ENCODE measurements at regions not wholly inside any gene's neighbourhood (a gene's known extent, or its start where the extent isn't known, plus 50 kb on each side); places are given as distances from the start of the nearest gene placed in this dataset.
"Not testable (repeated sequence)": the region's sequence is repeated elsewhere in the genome, so short reads cannot be mapped to it uniquely, and the experiment has no call there.

GRCh38 chr16:17556276-17557052 lies 85.7 kb upstream of the XYLT1 start:
- no peaks in the 10 kb centered on the region for H3K36me3 ChIP-seq
- H3K27ac ChIP-seq = no peak overlapping the region
- WGBS, 3 donors = 20 to 26% (median 21%) methylated on average over 7 of the region's 7 CpGs
- H3K4me1 ChIP-seq (ENCODE audit: insufficient read depth) = no peaks in the 10 kb centered on the region
- H3K9me3 ChIP-seq = no peaks in the 10 kb centered on the region
- TF ChIP-seq EP300 (IDR thresholded peaks at IDR 0.05) (no peak), CTCF (IDR thresholded peaks at IDR 0.05) (no peak), POLR2A (IDR thresholded peaks at IDR 0.05) (no peak)
- no peak overlapping the region for H3K4me3 ChIP-seq
- no peaks in the 10 kb centered on the region for H3K27me3 ChIP-seq
- intact Hi-C loops (cut with DNase I) = loop anchor here in 1 of 4 donors (10.0 kb wide), 1 partner anchor 72 kb away; no protein-coding TSS in a partner anchor
- no peak for DNase-seq

GRCh38 chr16:17555176-17555575 lies 84.4 kb upstream of the XYLT1 start:
- no peaks in the 10 kb centered on the region for H3K9me3 ChIP-seq
- no peak overlapping the region for H3K4me3 ChIP-seq
- no peak overlapping the region for H3K27ac ChIP-seq
- TF ChIP-seq POLR2A (IDR thresholded peaks at IDR 0.05) (no peak), EP300 (IDR thresholded peaks at IDR 0.05) (no peak), CTCF (IDR thresholded peaks at IDR 0.05) (no peak)
- no peaks in the 10 kb centered on the region for H3K36me3 ChIP-seq
- intact Hi-C loops (cut with DNase I) = loop anchor here in 1 of 4 donors (10.0 kb wide), 1 partner anchor 70 kb away; no protein-coding TSS in a partner anchor
- WGBS, 3 donors = 61 to 67% (median 65%) methylated on average over 5 of the region's 5 CpGs
- no peaks in the 10 kb centered on the region for H3K27me3 ChIP-seq
- no peak for DNase-seq
- H3K4me1 ChIP-seq (ENCODE audit: insufficient read depth) = no peaks in the 10 kb centered on the region

- no peak for TF ChIP-seq EP300 (IDR thresholded peaks at IDR 0.05)
- TF ChIP-seq POLR2A (IDR thresholded peaks at IDR 0.05) = no peak
- no peak for TF ChIP-seq CTCF (IDR thresholded peaks at IDR 0.05)
- H3K9me3 ChIP-seq = no peaks in the 10 kb centered on the region
- WGBS, 3 donors = 80 to 92% (median 80%) methylated on average over 5 of the region's 5 CpGs
- H3K27ac ChIP-seq = no peak overlapping the region
- no peaks in the 10 kb centered on the region for H3K27me3 ChIP-seq
- DNase-seq = no peak
- H3K4me1 ChIP-seq (ENCODE audit: insufficient read depth) = no peaks in the 10 kb centered on the region
- no peaks in the 10 kb centered on the region for H3K36me3 ChIP-seq
- H3K4me3 ChIP-seq = no peak overlapping the region
- intact Hi-C loops (cut with DNase I) = loop anchor here in 1 of 4 donors (10.0 kb wide), 1 partner anchor 68 kb away; no protein-coding TSS in a partner anchor
These were observed 81.6 kb upstream of the XYLT1 start for GRCh38 chr16:17552351-17552750.

GRCh38 chr16:17551682-17552081 lies 80.9 kb upstream of the XYLT1 start:
- H3K9me3 ChIP-seq; H3K27me3 ChIP-seq; DNase-seq; H3K36me3 ChIP-seq; H3K4me1 ChIP-seq (ENCODE audit: insufficient read depth); H3K4me3 ChIP-seq; H3K27ac ChIP-seq: not testable (repeated sequence)
- intact Hi-C loops (cut with DNase I) = loop anchor here in 1 of 4 donors (10.0 kb wide), 1 partner anchor 67 kb away; no protein-coding TSS in a partner anchor
- 89 to 93% (median 91%) methylated on average over 6 of the region's 6 CpGs for WGBS, 3 donors

DNA sequence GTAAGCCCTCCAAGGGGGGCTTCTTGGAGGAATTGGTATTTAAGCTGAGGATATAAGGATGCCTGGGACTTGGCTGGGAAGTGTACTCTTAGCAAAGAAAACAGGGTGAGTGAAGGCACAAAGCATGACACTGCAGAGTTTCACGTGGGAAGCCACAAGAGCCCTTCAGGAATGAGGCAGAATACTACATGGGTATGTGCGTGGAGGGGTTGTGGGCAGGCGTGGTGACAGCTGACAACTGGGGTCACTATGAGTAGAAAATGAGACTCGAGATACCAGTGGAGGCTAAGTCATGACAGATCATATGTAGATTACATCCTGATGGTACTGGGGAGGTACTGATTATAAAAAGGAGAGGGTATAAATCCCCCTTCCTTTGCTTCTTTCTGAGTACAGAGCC lies 78.1 kb upstream of the XYLT1 start:
- Histone ChIP-seq H3K4me1 (ENCODE audit: insufficient read depth) (no peaks in the 10 kb centered on the region), H3K27me3 (no peaks in the 10 kb centered on the region), H3K36me3 (no peaks in the 10 kb centered on the region), H3K4me3 (no peak overlapping the region), H3K9me3 (no peaks in the 10 kb centered on the region), H3K27ac (no peak overlapping the region)
- TF ChIP-seq CTCF (IDR thresholded peaks at IDR 0.05) (no peak), POLR2A (IDR thresholded peaks at IDR 0.05) (no peak), EP300 (IDR thresholded peaks at IDR 0.05) (no peak)
- DNase-seq = no peak
- 63 to 82% (median 70%) methylated on average over 4 of the region's 4 CpGs for WGBS, 3 donors
- intact Hi-C loops (cut with DNase I) = no loop called here

All from ovary (tissue), 7 donors.